ENCODE measurements at regions not wholly inside any gene's neighbourhood (a gene's known extent, or its start where the extent isn't known, plus 50 kb on each side); places are given as distances from the start of the nearest gene placed in this dataset.

- ChIA-PET POLR2A (ENCODE audit: partially characterized antibody) (no interaction called here), CTCF (ENCODE audit: partially characterized antibody) (interaction anchor here (0.6 kb wide), 1 partner anchor 136 kb away, joined by 3 read pairs; no protein-coding TSS in a partner anchor)
- no peak overlapping the region for H2BK15ac ChIP-seq (ENCODE audit: low read length)
- H3K9ac ChIP-seq (replicated peaks in 1 of 4; ENCODE audit: extremely low read depth in 1 of 4, low read depth in 3 of 4, low read length in 3 of 4), result no peak overlapping the region
- no peak overlapping the region for H3K14ac ChIP-seq (ENCODE audit: insufficient read length)
- H2BK20ac ChIP-seq (ENCODE audit: low read length), result no peak overlapping the region
- peaks cover 0 to 5% (median 3%) of the 10 kb centered on the region in 4 experiments; a peak in 4 of 7 replicates for H3K4me1 ChIP-seq (replicated peaks in 1 of 4; ENCODE audit: control insufficient read depth in 3 of 4, insufficient read depth in 4 of 4, low read length in 3 of 4)
- H3K18ac ChIP-seq (ENCODE audit: extremely low read depth, low read length), result no peak overlapping the region
- no peak overlapping the region for H2BK120ac ChIP-seq (replicated peaks; ENCODE audit: low read depth, low read length)
- no peaks in the 10 kb centered on the region for H3K79me2 ChIP-seq (ENCODE audit: control insufficient read depth in 1 of 2, insufficient read depth in 2 of 2, low read length in 2 of 2)
- H2BK12ac ChIP-seq (ENCODE audit: low read depth, low read length), result no peak overlapping the region
- no peak overlapping the region for H3K4ac ChIP-seq (replicated peaks; ENCODE audit: insufficient read length, low read depth, low read length)
- no peak for DNase-seq (ENCODE audit: low read depth in 1 of 2, low spot score in 2 of 2)
- H3K27me3 ChIP-seq (replicated peaks in 1 of 4; ENCODE audit: control insufficient read depth in 3 of 4, extremely low read depth in 1 of 4, insufficient read depth in 3 of 4, low read length in 3 of 4), result no peaks in the 10 kb centered on the region; a peak in 2 of 7 replicates
- no peak overlapping the region for H3K4me3 ChIP-seq (ENCODE audit: extremely low read depth in 1 of 4, insufficient read depth in 2 of 4, low read depth in 3 of 4, low read length in 4 of 4)
- no peak for TF ChIP-seq FOSL1 (IDR thresholded peaks at IDR 0.05; ENCODE audit: insufficient read depth, low read depth, low read length)
- no peak for TF ChIP-seq YY1 (IDR thresholded peaks at IDR 0.05; ENCODE audit: low read depth, low read length)
- no peak for TF ChIP-seq RXRA (IDR thresholded peaks at IDR 0.05; ENCODE audit: insufficient read depth, low read depth, low read length)
- TF ChIP-seq SAP30 (IDR thresholded peaks at IDR 0.05; ENCODE audit: insufficient read depth, insufficient replicate concordance, low read length), result no peak
- no peak for TF ChIP-seq SIX5 (IDR thresholded peaks at IDR 0.05; ENCODE audit: low read depth, low read length)
- TF ChIP-seq ASH2L (IDR thresholded peaks at IDR 0.05; ENCODE audit: low read length), result no peak
- no peak overlapping the region for H2BK5ac ChIP-seq (ENCODE audit: low read depth, low read length)
- H4K91ac ChIP-seq (replicated peaks; ENCODE audit: insufficient read length, low read length), result no peak overlapping the region
- H2AK5ac ChIP-seq (ENCODE audit: low read depth, low read length), result no peak overlapping the region
- no peak overlapping the region for H4K8ac ChIP-seq (ENCODE audit: extremely low read depth, insufficient read depth, low read length)
- H3K79me1 ChIP-seq (ENCODE audit: low read depth, low read length), result no peaks in the 10 kb centered on the region
- H3K56ac ChIP-seq (replicated peaks; ENCODE audit: insufficient read length, low read depth, low read length), result no peak overlapping the region
- no peaks in the 10 kb centered on the region for H3K9me3 ChIP-seq (ENCODE audit: insufficient read depth in 2 of 2, low read depth in 1 of 2, low read length in 1 of 2)
- H3K23ac ChIP-seq (ENCODE audit: insufficient read length), result no peak overlapping the region
- 88% methylated on average over 5 of the region's 5 CpGs; no CpG with 5 or more reads in 1 of the 2 experiments for WGBS, 2 experiments (ENCODE audit: extremely low coverage in 1 of 2, insufficient coverage in 1 of 2, insufficient read length in 1 of 2, insufficient replicate concordance in 2 of 2, low coverage in 1 of 2, low lambda C conversion rate in 2 of 2, missing lambda C conversion rate in 1 of 2)
- no peaks in the 10 kb centered on the region for H4K20me1 ChIP-seq (replicated peaks in 1 of 2; ENCODE audit: control insufficient read depth in 1 of 2, insufficient read depth in 2 of 2, low read length in 2 of 2)
- no peaks in the 10 kb centered on the region for H3K36me3 ChIP-seq (ENCODE audit: control insufficient read depth in 2 of 4, insufficient read depth in 4 of 4, low read length in 3 of 4)
- no peak overlapping the region for H4K5ac ChIP-seq (ENCODE audit: insufficient read length, low read depth, low read length)
- no peak overlapping the region for H3K27ac ChIP-seq (ENCODE audit: low read depth, low read length)
- no peak for FAIRE-seq
- peak overlapping the region; percentile 7; the same call in 1 of the 2 replicates for H2AFZ ChIP-seq (ENCODE audit: low read length)
- no peak overlapping the region for H3K4me2 ChIP-seq (ENCODE audit: insufficient read depth in 1 of 2, low read depth in 2 of 2, low read length in 2 of 2)
- H3K23me2 ChIP-seq (ENCODE audit: low read depth, low read length), result no peaks in the 10 kb centered on the region
Measured at GRCh38 chr4:185932491-185932890, 120.5 kb upstream of the SORBS2 start.

Measured in H1 (cell line).